ENCODE measurements at regions not wholly inside any gene's neighbourhood (a gene's known extent, or its start where the extent isn't known, plus 50 kb on each side); places are given as distances from the start of the nearest gene placed in this dataset.

GRCh38 chr3:117656391-117656790 is 946.8 kb downstream of the TUSC7 start:
- TF ChIP-seq SIN3B (IDR thresholded peaks at IDR 0.05; ENCODE audit: low read depth) (no peak), PTRF (tag; IDR thresholded peaks at IDR 0.05) (no peak), FIP1L1 (IDR thresholded peaks at IDR 0.05; ENCODE audit: low read depth, low read length, poor library complexity, severe bottlenecking) (no peak), BHLHE40 (IDR thresholded peaks at IDR 0.05; ENCODE audit: low read length) (no peak), ZNF431 (CRISPR knock-in tag; IDR thresholded peaks at IDR 0.05) (no peak), CBFA2T3 (IDR thresholded peaks at IDR 0.05) (no peak), MCM7 (IDR thresholded peaks at IDR 0.05) (no peak), ZNF354B (CRISPR knock-in tag; IDR thresholded peaks at IDR 0.05) (no peak), SMAD4 (CRISPR knock-in tag; conservative IDR thresholded peaks at IDR 0.05) (no peak), ZNF668 (CRISPR knock-in tag; IDR thresholded peaks at IDR 0.05) (no peak), CCNT2 (IDR thresholded peaks at IDR 0.05; ENCODE audit: borderline replicate concordance, extremely low read depth, insufficient read length, low read depth, low read length) (no peak), RAD51 (IDR thresholded peaks at IDR 0.05; ENCODE audit: borderline replicate concordance, low read depth) (no peak), CAMTA2 (CRISPR knock-in tag; conservative IDR thresholded peaks at IDR 0.05) (no peak), ZNF444 (CRISPR knock-in tag; IDR thresholded peaks at IDR 0.05) (no peak)
- TF ChIP-seq, protein P1, sequence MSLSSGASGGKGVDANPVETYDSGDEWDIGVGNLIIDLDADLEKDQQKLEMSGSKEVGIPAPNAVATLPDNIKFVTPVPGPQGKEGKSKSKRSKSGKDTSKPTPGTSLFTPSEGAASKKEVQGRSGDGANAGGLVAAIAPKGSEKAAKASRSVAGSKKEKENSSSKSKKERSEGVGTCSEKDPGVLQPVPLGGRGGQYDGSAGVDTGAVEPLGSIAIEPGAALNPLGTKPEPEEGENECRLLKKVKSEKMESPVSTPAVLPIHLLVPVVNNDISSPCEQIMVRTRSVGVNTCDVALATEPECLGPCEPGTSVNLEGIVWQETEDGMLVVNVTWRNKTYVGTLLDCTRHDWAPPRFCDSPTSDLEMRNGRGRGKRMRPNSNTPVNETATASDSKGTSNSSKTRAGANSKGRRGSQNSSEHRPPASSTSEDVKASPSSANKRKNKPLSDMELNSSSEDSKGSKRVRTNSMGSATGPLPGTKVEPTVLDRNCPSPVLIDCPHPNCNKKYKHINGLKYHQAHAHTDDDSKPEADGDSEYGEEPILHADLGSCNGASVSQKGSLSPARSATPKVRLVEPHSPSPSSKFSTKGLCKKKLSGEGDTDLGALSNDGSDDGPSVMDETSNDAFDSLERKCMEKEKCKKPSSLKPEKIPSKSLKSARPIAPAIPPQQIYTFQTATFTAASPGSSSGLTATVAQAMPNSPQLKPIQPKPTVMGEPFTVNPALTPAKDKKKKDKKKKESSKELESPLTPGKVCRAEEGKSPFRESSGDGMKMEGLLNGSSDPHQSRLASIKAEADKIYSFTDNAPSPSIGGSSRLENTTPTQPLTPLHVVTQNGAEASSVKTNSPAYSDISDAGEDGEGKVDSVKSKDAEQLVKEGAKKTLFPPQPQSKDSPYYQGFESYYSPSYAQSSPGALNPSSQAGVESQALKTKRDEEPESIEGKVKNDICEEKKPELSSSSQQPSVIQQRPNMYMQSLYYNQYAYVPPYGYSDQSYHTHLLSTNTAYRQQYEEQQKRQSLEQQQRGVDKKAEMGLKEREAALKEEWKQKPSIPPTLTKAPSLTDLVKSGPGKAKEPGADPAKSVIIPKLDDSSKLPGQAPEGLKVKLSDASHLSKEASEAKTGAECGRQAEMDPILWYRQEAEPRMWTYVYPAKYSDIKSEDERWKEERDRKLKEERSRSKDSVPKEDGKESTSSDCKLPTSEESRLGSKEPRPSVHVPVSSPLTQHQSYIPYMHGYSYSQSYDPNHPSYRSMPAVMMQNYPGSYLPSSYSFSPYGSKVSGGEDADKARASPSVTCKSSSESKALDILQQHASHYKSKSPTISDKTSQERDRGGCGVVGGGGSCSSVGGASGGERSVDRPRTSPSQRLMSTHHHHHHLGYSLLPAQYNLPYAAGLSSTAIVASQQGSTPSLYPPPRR (CRISPR knock-in tag; IDR thresholded peaks at IDR 0.05; ENCODE audit: borderline replicate concordance), result no peak
- Histone ChIP-seq H3K79me2 (ENCODE audit: control insufficient read depth, insufficient read depth, low read length) (no peaks in the 10 kb centered on the region), H3K9ac (ENCODE audit: insufficient read depth in 1 of 2, low read depth in 2 of 2, low read length in 2 of 2) (no peak overlapping the region), H3K4me3 (no peak overlapping the region), H3K4me1 (replicated peaks in 1 of 2; ENCODE audit: control insufficient read depth in 2 of 2, insufficient read depth in 2 of 2, low read length in 2 of 2) (no peaks in the 10 kb centered on the region), H4K20me1 (replicated peaks; ENCODE audit: control insufficient read depth, insufficient read depth, low read length) (no peaks in the 10 kb centered on the region), H3K27ac (ENCODE audit: extremely low read depth, low read depth, low read length) (no peak overlapping the region), H3K9me3 (replicated peaks; ENCODE audit: control insufficient read depth, insufficient read depth, low read depth, low read length) (no peaks in the 10 kb centered on the region), H3K36me3 (ENCODE audit: control insufficient read depth, insufficient read depth, low read length) (no peaks in the 10 kb centered on the region), H3K9me1 (ENCODE audit: control insufficient read depth, insufficient read depth, low read length) (no peaks in the 10 kb centered on the region), H3K27me3 (ENCODE audit: control insufficient read depth in 2 of 2, insufficient read depth in 2 of 2, low read length in 2 of 2) (no peaks in the 10 kb centered on the region), H3K4me2 (ENCODE audit: insufficient read depth, low read length) (no peak overlapping the region), H2AFZ (ENCODE audit: low read depth, low read length) (no peak overlapping the region)
- CTCF ChIA-PET (ENCODE audit: low intra/inter-chr PET ratio), result no interaction called here
- in situ Hi-C loops (cut with MboI), result no loop called here
- FAIRE-seq (no peak), ATAC-seq (no peak), DNase-seq (ENCODE audit: extremely low read depth in 1 of 4, low spot score in 3 of 4) (no peak)
- POLR2A ChIA-PET, result no interaction called here
- no TSS peak for BruUV-seq (replicated peaks)
- 0% methylated on average over 1 of the region's 1 CpG for WGBS (ENCODE audit: insufficient coverage, low coverage, missing lambda C conversion rate)
- intact Hi-C loops (cut with micrococcal nuclease), result no loop called here

Data from K562 (cell line).